ENCODE measurements at regions not wholly inside any gene's neighbourhood (a gene's known extent, or its start where the extent isn't known, plus 50 kb on each side); places are given as distances from the start of the nearest gene placed in this dataset.

GRCh38 chr6:101232961-101233360 lies 160.5 kb upstream of the GRIK2 start:
- TF ChIP-seq POLR2AphosphoS5 (IDR thresholded peaks at IDR 0.05) (no peak), POLR2A (IDR thresholded peaks at IDR 0.05) (no peak), CTCF (IDR thresholded peaks at IDR 0.05) (no peak), EP300 (IDR thresholded peaks at IDR 0.05) (no peak)
- no peaks in the 10 kb centered on the region for H3K27me3 ChIP-seq
- H3K4me3 ChIP-seq = no peak overlapping the region
- no peaks in the 10 kb centered on the region for H3K9me3 ChIP-seq
- no peaks in the 10 kb centered on the region for H3K36me3 ChIP-seq
- no peak overlapping the region for H3K27ac ChIP-seq
- ATAC-seq = no peak
- H3K4me1 ChIP-seq = no peaks in the 10 kb centered on the region

- H3K27ac ChIP-seq = no peak overlapping the region
- TF ChIP-seq POLR2A (IDR thresholded peaks at IDR 0.05) (no peak), CTCF (IDR thresholded peaks at IDR 0.05) (no peak), EP300 (IDR thresholded peaks at IDR 0.05) (no peak), POLR2AphosphoS5 (IDR thresholded peaks at IDR 0.05) (no peak)
- WGBS, 2 donors (ENCODE audit: low coverage in 1 of 2) = 54 to 64% methylated on average over 4 of the region's 4 CpGs
- H3K9me3 ChIP-seq = no peaks in the 10 kb centered on the region
- ATAC-seq = no peak
- H3K4me3 ChIP-seq = no peak overlapping the region
- H3K27me3 ChIP-seq = no peaks in the 10 kb centered on the region
- no peaks in the 10 kb centered on the region for H3K36me3 ChIP-seq
- H3K4me1 ChIP-seq = no peaks in the 10 kb centered on the region
These were observed 156.8 kb upstream of the GRIK2 start for GRCh38 chr6:101236709-101237108.

DNA sequence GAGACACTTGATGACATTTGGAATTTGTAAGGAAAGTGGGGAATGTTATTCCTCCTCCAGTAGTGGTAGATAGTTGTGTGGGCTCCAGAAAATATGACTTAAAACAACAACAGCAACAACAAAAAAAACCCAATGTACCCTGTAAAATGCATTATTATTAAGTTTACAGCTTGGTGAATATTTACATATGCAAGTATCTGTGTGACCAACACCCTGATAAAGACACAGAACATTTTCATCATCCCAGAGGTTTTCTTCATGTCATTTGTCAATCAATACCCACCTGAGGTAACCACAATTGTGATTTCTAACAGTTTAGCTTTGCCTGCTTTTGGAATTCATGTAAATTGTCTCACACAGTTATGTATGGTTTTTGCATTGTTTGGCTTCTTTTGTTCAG lies 152.1 kb upstream of the GRIK2 start:
- H3K27ac ChIP-seq = no peak overlapping the region
- no peaks in the 10 kb centered on the region for H3K36me3 ChIP-seq
- TF ChIP-seq POLR2AphosphoS5 (IDR thresholded peaks at IDR 0.05) (no peak), CTCF (IDR thresholded peaks at IDR 0.05) (no peak), POLR2A (IDR thresholded peaks at IDR 0.05) (no peak), EP300 (IDR thresholded peaks at IDR 0.05) (no peak)
- no peaks in the 10 kb centered on the region for H3K9me3 ChIP-seq
- H3K4me3 ChIP-seq = no peak overlapping the region
- ATAC-seq = no peak
- H3K27me3 ChIP-seq = no peaks in the 10 kb centered on the region
- no peaks in the 10 kb centered on the region for H3K4me1 ChIP-seq

GRCh38 chr6:101249470-101249869 lies 144.0 kb upstream of the GRIK2 start:
- TF ChIP-seq CTCF (IDR thresholded peaks at IDR 0.05) (no peak), POLR2AphosphoS5 (IDR thresholded peaks at IDR 0.05) (no peak), EP300 (IDR thresholded peaks at IDR 0.05) (no peak), POLR2A (IDR thresholded peaks at IDR 0.05) (no peak)
- Histone ChIP-seq H3K27me3 (no peaks in the 10 kb centered on the region), H3K27ac (no peak overlapping the region), H3K9me3 (peaks cover 0 to 32% (median 0%) of the 10 kb centered on the region in 3 donors), H3K4me3 (no peak overlapping the region), H3K36me3 (no peaks in the 10 kb centered on the region), H3K4me1 (no peaks in the 10 kb centered on the region)
- ATAC-seq = no peak

DNA sequence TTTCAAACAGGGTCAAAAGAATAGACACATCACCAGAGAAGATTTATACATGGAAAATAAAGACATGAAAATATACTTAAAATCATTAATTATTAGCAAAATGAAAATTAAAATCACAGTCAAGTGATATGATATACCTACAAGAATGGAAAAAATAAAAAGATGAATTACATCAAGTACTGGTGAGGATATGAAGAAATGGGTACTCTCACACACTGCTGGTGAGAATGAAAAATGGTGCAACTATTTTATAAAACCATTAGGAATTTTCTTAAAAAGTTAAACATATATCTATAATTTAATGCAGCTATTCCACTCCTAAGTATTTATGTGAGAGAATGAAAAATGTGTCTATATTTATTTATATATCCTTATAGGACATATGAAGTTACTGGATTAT lies 136.3 kb upstream of the GRIK2 start:
- H3K36me3 ChIP-seq = no peaks in the 10 kb centered on the region
- H3K27me3 ChIP-seq = no peaks in the 10 kb centered on the region
- H3K4me3 ChIP-seq = no peak overlapping the region
- TF ChIP-seq POLR2AphosphoS5 (IDR thresholded peaks at IDR 0.05) (no peak), CTCF (IDR thresholded peaks at IDR 0.05) (no peak), POLR2A (IDR thresholded peaks at IDR 0.05) (no peak), EP300 (IDR thresholded peaks at IDR 0.05) (no peak)
- ATAC-seq = no peak
- no peak overlapping the region for H3K27ac ChIP-seq
- no peaks in the 10 kb centered on the region for H3K4me1 ChIP-seq
- peaks cover 0 to 16% (median 0%) of the 10 kb centered on the region in 3 donors for H3K9me3 ChIP-seq

Measured in gastroesophageal sphincter (tissue), 4 donors.